ENCODE measurements at regions not wholly inside any gene's neighbourhood (a gene's known extent, or its start where the extent isn't known, plus 50 kb on each side); places are given as distances from the start of the nearest gene placed in this dataset.

DNA sequence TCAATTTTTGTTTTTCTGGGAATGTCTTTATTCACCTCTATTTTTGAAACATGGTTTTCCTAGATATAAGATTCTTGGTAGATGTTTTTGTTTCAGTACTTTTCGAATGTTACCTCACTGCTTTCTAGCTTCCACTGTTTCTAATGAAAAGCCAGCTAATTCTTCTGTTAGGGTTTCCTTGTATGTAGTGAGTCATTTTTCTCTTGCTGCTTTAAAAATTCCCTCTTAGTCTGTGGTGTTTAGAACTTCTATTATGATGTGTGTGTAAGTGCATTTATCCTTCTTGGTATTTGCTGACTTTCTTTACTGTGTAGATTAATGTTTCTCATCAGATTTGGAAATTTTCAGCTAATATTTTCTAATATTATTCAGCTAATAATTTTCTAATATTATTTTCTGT is 151.1 kb upstream of the OSTN start:
- TF ChIP-seq, protein P1, sequence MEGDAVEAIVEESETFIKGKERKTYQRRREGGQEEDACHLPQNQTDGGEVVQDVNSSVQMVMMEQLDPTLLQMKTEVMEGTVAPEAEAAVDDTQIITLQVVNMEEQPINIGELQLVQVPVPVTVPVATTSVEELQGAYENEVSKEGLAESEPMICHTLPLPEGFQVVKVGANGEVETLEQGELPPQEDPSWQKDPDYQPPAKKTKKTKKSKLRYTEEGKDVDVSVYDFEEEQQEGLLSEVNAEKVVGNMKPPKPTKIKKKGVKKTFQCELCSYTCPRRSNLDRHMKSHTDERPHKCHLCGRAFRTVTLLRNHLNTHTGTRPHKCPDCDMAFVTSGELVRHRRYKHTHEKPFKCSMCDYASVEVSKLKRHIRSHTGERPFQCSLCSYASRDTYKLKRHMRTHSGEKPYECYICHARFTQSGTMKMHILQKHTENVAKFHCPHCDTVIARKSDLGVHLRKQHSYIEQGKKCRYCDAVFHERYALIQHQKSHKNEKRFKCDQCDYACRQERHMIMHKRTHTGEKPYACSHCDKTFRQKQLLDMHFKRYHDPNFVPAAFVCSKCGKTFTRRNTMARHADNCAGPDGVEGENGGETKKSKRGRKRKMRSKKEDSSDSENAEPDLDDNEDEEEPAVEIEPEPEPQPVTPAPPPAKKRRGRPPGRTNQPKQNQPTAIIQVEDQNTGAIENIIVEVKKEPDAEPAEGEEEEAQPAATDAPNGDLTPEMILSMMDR (IDR thresholded peaks at IDR 0.05; ENCODE audit: low read depth, low read length, missing input control): no peak
- TF ChIP-seq, protein P2, sequence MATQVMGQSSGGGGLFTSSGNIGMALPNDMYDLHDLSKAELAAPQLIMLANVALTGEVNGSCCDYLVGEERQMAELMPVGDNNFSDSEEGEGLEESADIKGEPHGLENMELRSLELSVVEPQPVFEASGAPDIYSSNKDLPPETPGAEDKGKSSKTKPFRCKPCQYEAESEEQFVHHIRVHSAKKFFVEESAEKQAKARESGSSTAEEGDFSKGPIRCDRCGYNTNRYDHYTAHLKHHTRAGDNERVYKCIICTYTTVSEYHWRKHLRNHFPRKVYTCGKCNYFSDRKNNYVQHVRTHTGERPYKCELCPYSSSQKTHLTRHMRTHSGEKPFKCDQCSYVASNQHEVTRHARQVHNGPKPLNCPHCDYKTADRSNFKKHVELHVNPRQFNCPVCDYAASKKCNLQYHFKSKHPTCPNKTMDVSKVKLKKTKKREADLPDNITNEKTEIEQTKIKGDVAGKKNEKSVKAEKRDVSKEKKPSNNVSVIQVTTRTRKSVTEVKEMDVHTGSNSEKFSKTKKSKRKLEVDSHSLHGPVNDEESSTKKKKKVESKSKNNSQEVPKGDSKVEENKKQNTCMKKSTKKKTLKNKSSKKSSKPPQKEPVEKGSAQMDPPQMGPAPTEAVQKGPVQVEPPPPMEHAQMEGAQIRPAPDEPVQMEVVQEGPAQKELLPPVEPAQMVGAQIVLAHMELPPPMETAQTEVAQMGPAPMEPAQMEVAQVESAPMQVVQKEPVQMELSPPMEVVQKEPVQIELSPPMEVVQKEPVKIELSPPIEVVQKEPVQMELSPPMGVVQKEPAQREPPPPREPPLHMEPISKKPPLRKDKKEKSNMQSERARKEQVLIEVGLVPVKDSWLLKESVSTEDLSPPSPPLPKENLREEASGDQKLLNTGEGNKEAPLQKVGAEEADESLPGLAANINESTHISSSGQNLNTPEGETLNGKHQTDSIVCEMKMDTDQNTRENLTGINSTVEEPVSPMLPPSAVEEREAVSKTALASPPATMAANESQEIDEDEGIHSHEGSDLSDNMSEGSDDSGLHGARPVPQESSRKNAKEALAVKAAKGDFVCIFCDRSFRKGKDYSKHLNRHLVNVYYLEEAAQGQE (IDR thresholded peaks at IDR 0.05): no peak
- no peak for TF ChIP-seq TAF1 (conservative IDR thresholded peaks at IDR 0.05)
- TF ChIP-seq, protein P3, sequence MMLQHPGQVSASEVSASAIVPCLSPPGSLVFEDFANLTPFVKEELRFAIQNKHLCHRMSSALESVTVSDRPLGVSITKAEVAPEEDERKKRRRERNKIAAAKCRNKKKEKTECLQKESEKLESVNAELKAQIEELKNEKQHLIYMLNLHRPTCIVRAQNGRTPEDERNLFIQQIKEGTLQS (IDR thresholded peaks at IDR 0.05): no peak
- no peak for TF ChIP-seq RAD21 (IDR thresholded peaks at IDR 0.05)
- TF ChIP-seq GABPA (IDR thresholded peaks at IDR 0.05 in 1 of 2, conservative IDR thresholded peaks at IDR 0.05 in 1 of 2): no peak
- no peak for TF ChIP-seq HNF4G (IDR thresholded peaks at IDR 0.05)
- no peak for TF ChIP-seq SP1 (IDR thresholded peaks at IDR 0.05)
- no peak for TF ChIP-seq YY1 (IDR thresholded peaks at IDR 0.05)
- TF ChIP-seq, protein P4, sequence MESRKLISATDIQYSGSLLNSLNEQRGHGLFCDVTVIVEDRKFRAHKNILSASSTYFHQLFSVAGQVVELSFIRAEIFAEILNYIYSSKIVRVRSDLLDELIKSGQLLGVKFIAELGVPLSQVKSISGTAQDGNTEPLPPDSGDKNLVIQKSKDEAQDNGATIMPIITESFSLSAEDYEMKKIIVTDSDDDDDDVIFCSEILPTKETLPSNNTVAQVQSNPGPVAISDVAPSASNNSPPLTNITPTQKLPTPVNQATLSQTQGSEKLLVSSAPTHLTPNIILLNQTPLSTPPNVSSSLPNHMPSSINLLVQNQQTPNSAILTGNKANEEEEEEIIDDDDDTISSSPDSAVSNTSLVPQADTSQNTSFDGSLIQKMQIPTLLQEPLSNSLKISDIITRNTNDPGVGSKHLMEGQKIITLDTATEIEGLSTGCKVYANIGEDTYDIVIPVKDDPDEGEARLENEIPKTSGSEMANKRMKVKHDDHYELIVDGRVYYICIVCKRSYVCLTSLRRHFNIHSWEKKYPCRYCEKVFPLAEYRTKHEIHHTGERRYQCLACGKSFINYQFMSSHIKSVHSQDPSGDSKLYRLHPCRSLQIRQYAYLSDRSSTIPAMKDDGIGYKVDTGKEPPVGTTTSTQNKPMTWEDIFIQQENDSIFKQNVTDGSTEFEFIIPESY (IDR thresholded peaks at IDR 0.05): no peak
- no peak for TF ChIP-seq FOXA2 (IDR thresholded peaks at IDR 0.05)
- TF ChIP-seq JUND (IDR thresholded peaks at IDR 0.05): no peak
- TF ChIP-seq, protein P5, sequence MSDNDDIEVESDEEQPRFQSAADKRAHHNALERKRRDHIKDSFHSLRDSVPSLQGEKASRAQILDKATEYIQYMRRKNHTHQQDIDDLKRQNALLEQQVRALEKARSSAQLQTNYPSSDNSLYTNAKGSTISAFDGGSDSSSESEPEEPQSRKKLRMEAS (IDR thresholded peaks at IDR 0.05): no peak
